H1 (cell line): ENCODE measurements at regions not wholly inside any gene's neighbourhood (a gene's known extent, or its start where the extent isn't known, plus 50 kb on each side); places are given as distances from the start of the nearest gene placed in this dataset.

Experiments used
- CTCF ChIA-PET: fragments of 300-600 bp; sonication (Branson Sonifier 250); formaldehyde crosslinking; loops from one replicate; lab custom pipeline; 2021; ENCODE audit not compliant: partially characterized antibody; lab: Charles Lee
- POLR2A ChIA-PET: fragments of 300-600 bp; sonication (Branson Sonifier 250); formaldehyde crosslinking; loops from one replicate; lab custom pipeline; 2021; ENCODE audit warnings: inconsistent platforms; ENCODE audit not compliant: partially characterized antibody; lab: Charles Lee
- DNase-seq, 2 experiments: peaks; one replicate each; pipeline versions ENCODE4 v3.0.0 to v3.0.0-alpha.2; 2010 to 2022; ENCODE audit warnings: low spot score in 2 of 2, low read depth in 1 of 2, mixed read lengths in 1 of 2
- FAIRE-seq: peaks from 2 replicates; lab custom pipeline; 2011; peaks lifted over from hg19 to GRCh38; lab: Jason Lieb, UNC
- H2AFZ ChIP-seq: 2 replicates; pipeline ENCODE4 v1.8.1; 2012; ENCODE audit warnings: low read length, inconsistent platforms
- H2AK5ac ChIP-seq: 2 replicates; pipeline ENCODE4 v1.6.1; 2013; ENCODE audit warnings: low read depth, low read length
- H2BK120ac ChIP-seq: replicated peaks from 2 replicates; pipeline ENCODE3; 2013; ENCODE audit warnings: low read depth, low read length, inconsistent platforms
- H2BK12ac ChIP-seq: 2 replicates; pipeline ENCODE4 v1.6.1; 2013; ENCODE audit warnings: low read depth, low read length
- H2BK15ac ChIP-seq: 2 replicates; pipeline ENCODE4 v1.6.1; 2013; ENCODE audit warnings: low read length
- H2BK20ac ChIP-seq: 2 replicates; pipeline ENCODE4 v1.6.1; 2013; ENCODE audit warnings: low read length
- H2BK5ac ChIP-seq: 2 replicates; pipeline ENCODE4 v1.6.1; 2013; ENCODE audit warnings: low read depth, low read length
- H3K14ac ChIP-seq: 2 replicates; pipeline ENCODE4 v1.6.1; 2013; ENCODE audit warnings: inconsistent platforms; ENCODE audit not compliant: insufficient read length
- H3K18ac ChIP-seq: 2 replicates; pipeline ENCODE4 v1.6.1; 2013; ENCODE audit warnings: low read length; ENCODE audit errors: extremely low read depth
- H3K23ac ChIP-seq: 2 replicates; pipeline ENCODE4 v1.6.1; 2013; ENCODE audit warnings: inconsistent platforms; ENCODE audit not compliant: insufficient read length
- H3K23me2 ChIP-seq: 2 replicates; pipeline ENCODE4 v1.6.1; 2013; ENCODE audit warnings: low read depth, low read length
- H3K27ac ChIP-seq: 2 replicates; pipeline ENCODE4 v1.6.1; 2011; ENCODE audit warnings: low read depth, low read length, inconsistent platforms
- H3K27me3 ChIP-seq, 4 experiments: replicated peaks in 1 of 4; 1 replicate in 1 of 4; 2 replicates in 3 of 4; pipeline versions ENCODE4 v1.6.1 to v1.8.1; 2011 to 2013; ENCODE audit warnings: low read length in 3 of 4, mild to moderate bottlenecking in 3 of 4, inconsistent platforms in 2 of 4, mixed read lengths in 2 of 4, moderate library complexity in 1 of 4; ENCODE audit not compliant: control insufficient read depth in 3 of 4, insufficient read depth in 3 of 4; ENCODE audit errors: extremely low read depth in 1 of 4
- H3K36me3 ChIP-seq, 4 experiments: 2 replicates each; pipeline versions ENCODE4 v1.6.1 to v1.8.1; 2011 to 2013; ENCODE audit warnings: mild to moderate bottlenecking in 4 of 4, low read length in 3 of 4, moderate library complexity in 2 of 4, control low read depth in 1 of 4, inconsistent platforms in 1 of 4; ENCODE audit not compliant: insufficient read depth in 4 of 4, control insufficient read depth in 2 of 4
- H3K4ac ChIP-seq: replicated peaks from 2 replicates; pipeline ENCODE3; 2013; ENCODE audit warnings: low read length, low read depth, mixed read lengths, inconsistent platforms; ENCODE audit not compliant: insufficient read length
- H3K4me1 ChIP-seq, 4 experiments: replicated peaks in 1 of 4; 1 replicate in 1 of 4; 2 replicates in 3 of 4; pipeline versions ENCODE4 v1.6.1 to v1.8.1; 2011 to 2013; ENCODE audit warnings: low read length in 3 of 4, inconsistent platforms in 2 of 4, mixed read lengths in 1 of 4; ENCODE audit not compliant: insufficient read depth in 4 of 4, control insufficient read depth in 3 of 4
- H3K4me2 ChIP-seq, 2 experiments: 2 replicates each; pipeline versions ENCODE4 v1.6.1 to v1.8.1; 2011 to 2013; ENCODE audit warnings: low read depth in 2 of 2, low read length in 2 of 2, control low read depth in 1 of 2, inconsistent platforms in 1 of 2, mild to moderate bottlenecking in 1 of 2; ENCODE audit not compliant: insufficient read depth in 1 of 2
- H3K4me3 ChIP-seq, 4 experiments: fragments of 200-600, 300-600 bp in 1 of 4; sonication (generic), shearing (Covaris generic), sonication (Bioruptor Twin) in 1 of 4; 2 replicates each; pipeline versions ENCODE4 v1.5.1 to v1.8.1; 2011 to 2016; ENCODE audit warnings: low read length in 4 of 4, low read depth in 3 of 4, control low read depth in 2 of 4, inconsistent platforms in 2 of 4, mild to moderate bottlenecking in 2 of 4, mixed read lengths in 1 of 4, moderate library complexity in 1 of 4; ENCODE audit not compliant: insufficient read depth in 2 of 4; ENCODE audit errors: extremely low read depth in 1 of 4
- H3K56ac ChIP-seq: replicated peaks from 2 replicates; pipeline ENCODE3; 2013; ENCODE audit warnings: low read depth, mild to moderate bottlenecking, mixed read lengths, low read length, inconsistent platforms; ENCODE audit not compliant: insufficient read length
- H3K79me1 ChIP-seq: 2 replicates; pipeline ENCODE4 v1.6.1; 2013; ENCODE audit warnings: low read depth, low read length, control low read depth
- H3K79me2 ChIP-seq, 2 experiments: 2 replicates each; pipeline versions ENCODE4 v1.6.1 to v1.8.1; 2012 to 2013; ENCODE audit warnings: low read length in 2 of 2, mild to moderate bottlenecking in 2 of 2, inconsistent platforms in 1 of 2; ENCODE audit not compliant: insufficient read depth in 2 of 2, control insufficient read depth in 1 of 2
- H3K9ac ChIP-seq, 4 experiments: replicated peaks in 1 of 4; 1 replicate in 1 of 4; 2 replicates in 3 of 4; pipeline versions ENCODE4 v1.6.1 to v1.8.1; 2011 to 2013; ENCODE audit warnings: low read depth in 3 of 4, low read length in 3 of 4, control low read depth in 2 of 4, mild to moderate bottlenecking in 2 of 4, moderate library complexity in 2 of 4, inconsistent platforms in 1 of 4; ENCODE audit errors: extremely low read depth in 1 of 4
- H3K9me3 ChIP-seq, 2 experiments: 2 replicates each; pipeline versions ENCODE4 v1.6.1 to v1.8.1; 2012 to 2013; ENCODE audit warnings: mild to moderate bottlenecking in 2 of 2, moderate library complexity in 2 of 2, control low read depth in 1 of 2, inconsistent platforms in 1 of 2, low read depth in 1 of 2, low read length in 1 of 2, mixed read lengths in 1 of 2; ENCODE audit not compliant: insufficient read depth in 2 of 2
- H4K20me1 ChIP-seq, 2 experiments: replicated peaks in 1 of 2; 2 replicates each; pipeline versions ENCODE3 to v1.8.1; 2011 to 2013; ENCODE audit warnings: inconsistent platforms in 2 of 2, low read length in 2 of 2, mild to moderate bottlenecking in 1 of 2; ENCODE audit not compliant: insufficient read depth in 2 of 2, control insufficient read depth in 1 of 2
- H4K5ac ChIP-seq: 2 replicates; pipeline ENCODE4 v1.6.1; 2013; ENCODE audit warnings: low read length, low read depth, mixed read lengths, inconsistent platforms; ENCODE audit not compliant: insufficient read length
- H4K8ac ChIP-seq: 2 replicates; pipeline ENCODE4 v1.8.0; 2013; ENCODE audit warnings: mild to moderate bottlenecking, moderate library complexity, low read length, inconsistent platforms; ENCODE audit not compliant: insufficient read depth; ENCODE audit errors: extremely low read depth
- H4K91ac ChIP-seq: replicated peaks from 2 replicates; pipeline ENCODE3; 2013; ENCODE audit warnings: low read length, mixed read lengths, inconsistent platforms; ENCODE audit not compliant: insufficient read length
- CBX5 ChIP-seq: fragments of 300-800, 300-1000 bp; sonication (generic); IDR thresholded peaks from 2 replicates; pipeline ENCODE4 v1.7.1; 2016; ENCODE audit warnings: antibody characterized with exemption, low read length, low read depth
- CBX8 ChIP-seq: fragments of 300-800, 300-1000 bp; sonication (generic); IDR thresholded peaks from 2 replicates; pipeline ENCODE4 v1.7.1; 2016; ENCODE audit warnings: low read depth, low read length, borderline replicate concordance
- CREB1 ChIP-seq: IDR thresholded peaks from 2 replicates; pipeline ENCODE4 v1.6.1; 2012; ENCODE audit warnings: inconsistent platforms
- CTBP2 ChIP-seq: IDR thresholded peaks from 2 replicates; pipeline ENCODE4 v1.7.0; 2011; ENCODE audit warnings: borderline replicate concordance, mild to moderate bottlenecking, moderate library complexity, mixed read lengths, low read length; ENCODE audit not compliant: insufficient read depth, insufficient read length
- EZH2 ChIP-seq: fragments of 200-600 bp; sonication (generic); IDR thresholded peaks from 2 replicates; pipeline ENCODE4 v1.7.1; 2012; ENCODE audit warnings: low read depth, mild to moderate bottlenecking, moderate library complexity, low read length, inconsistent platforms; ENCODE audit not compliant: severe bottlenecking
- GABPA ChIP-seq: IDR thresholded peaks from 2 replicates; pipeline ENCODE4 v1.6.1; 2011; ENCODE audit warnings: mild to moderate bottlenecking, low read length, moderate library complexity, borderline replicate concordance; ENCODE audit not compliant: insufficient read depth
- HDAC6 ChIP-seq: IDR thresholded peaks from one replicate; pipeline ENCODE4 v1.7.1; 2012; ENCODE audit warnings: low read depth, mild to moderate bottlenecking, inconsistent platforms, low read length, moderate library complexity
- JUND ChIP-seq: IDR thresholded peaks from 2 replicates; pipeline ENCODE4 v1.6.1; 2011; ENCODE audit warnings: mild to moderate bottlenecking, improper control_type of control experiment, low read length
- KDM4A ChIP-seq: IDR thresholded peaks from one replicate; pipeline ENCODE4 v1.7.1; 2012; ENCODE audit warnings: low read depth, mild to moderate bottlenecking, moderate library complexity, low read length, inconsistent platforms; ENCODE audit not compliant: severe bottlenecking
- MAX ChIP-seq: IDR thresholded peaks from 2 replicates; pipeline ENCODE4 v1.6.1; 2012; ENCODE audit warnings: inconsistent platforms
- POLR2A ChIP-seq, 2 experiments: IDR thresholded peaks; 1 replicate in 1 of 2; 2 replicates in 1 of 2; pipeline ENCODE4 v1.6.1; 2011; ENCODE audit warnings: low read depth in 2 of 2, low read length in 2 of 2, mild to moderate bottlenecking in 2 of 2; ENCODE audit errors: control extremely low read depth in 1 of 2
- RXRA ChIP-seq: IDR thresholded peaks from 2 replicates; pipeline ENCODE4 v1.6.1; 2011; ENCODE audit warnings: low read depth, mild to moderate bottlenecking, low read length, moderate library complexity; ENCODE audit not compliant: insufficient read depth
- SIRT6 ChIP-seq: IDR thresholded peaks from one replicate; pipeline ENCODE4 v1.7.1; 2012; ENCODE audit warnings: low read length, inconsistent platforms
- SP1 ChIP-seq: IDR thresholded peaks from 2 replicates; pipeline ENCODE4 v1.6.1; 2011; ENCODE audit warnings: low read depth, low read length
- SP2 ChIP-seq: IDR thresholded peaks from 2 replicates; pipeline ENCODE4 v1.6.1; 2012; ENCODE audit warnings: mild to moderate bottlenecking, low read length, inconsistent platforms
- SRF ChIP-seq: IDR thresholded peaks from 2 replicates; pipeline ENCODE4 v1.6.1; 2011; ENCODE audit warnings: mild to moderate bottlenecking, low read depth, low read length, moderate library complexity
- WGBS, 2 experiments: shearing (Covaris generic) in 1 of 2; methylation state at CpG; one replicate each; pipeline versions ENCODE4 v1.1.6 to v1.1.7; 2013 to 2015; ENCODE audit warnings: low lambda C conversion rate in 2 of 2, mixed read lengths in 2 of 2, inconsistent platforms in 1 of 2, low coverage in 1 of 2, missing lambda C conversion rate in 1 of 2; ENCODE audit not compliant: insufficient replicate concordance in 2 of 2, insufficient coverage in 1 of 2, insufficient read length in 1 of 2; ENCODE audit errors: extremely low coverage in 1 of 2, missing lambda C conversion rate in 1 of 2; 5-methylcytosine and 5-hydroxymethylcytosine counted together

- Histone ChIP-seq H3K4ac (no peak overlapping the region), H3K79me1 (no peaks in the 10 kb centered on the region), H3K27me3 (no peaks in the 10 kb centered on the region), H3K9ac (no peak overlapping the region), H3K36me3 (no peaks in the 10 kb centered on the region), H2BK12ac (no peak overlapping the region), H2AK5ac (no peak overlapping the region), H3K14ac (no peak overlapping the region), H3K9me3 (no peaks in the 10 kb centered on the region), H3K18ac (no peak overlapping the region), H2BK20ac (no peak overlapping the region), H2BK15ac (no peak overlapping the region), H2BK5ac (no peak overlapping the region), H3K56ac (no peak overlapping the region), H3K79me2 (no peaks in the 10 kb centered on the region), H4K5ac (no peak overlapping the region), H3K4me2 (no peak overlapping the region), H2AFZ (no peak overlapping the region), H3K23me2 (no peaks in the 10 kb centered on the region), H3K4me3 (no peak overlapping the region), H2BK120ac (no peak overlapping the region), H4K91ac (no peak overlapping the region), H3K23ac (no peak overlapping the region), H3K27ac (no peak overlapping the region), H4K8ac (no peak overlapping the region), H3K4me1 (no peaks in the 10 kb centered on the region), H4K20me1 (no peaks in the 10 kb centered on the region)
- no peak for DNase-seq
- ChIA-PET POLR2A (no interaction called here), CTCF (interaction anchor here (0.6 to 2.9 kb wide), 6 partner anchors 16 to 231 kb away, joined by 3 to 29 read pairs (median 4); no protein-coding TSS in a partner anchor)
- FAIRE-seq, result no peak
- WGBS, 2 experiments, result 94% methylated on average over 4 of the region's 4 CpGs; no CpG with 5 or more reads in 1 of the 2 experiments
- TF ChIP-seq POLR2A (IDR thresholded peaks at IDR 0.05; ENCODE audit: control extremely low read depth in 1 of 2, low read depth in 2 of 2, low read length in 2 of 2) (no peak), RXRA (no peak), CBX8 (no peak), CREB1 (no peak), SP1 (no peak), SRF (no peak), MAX (no peak), GABPA (no peak), EZH2 (no peak), CBX5 (no peak), CTBP2 (no peak), SIRT6 (no peak), KDM4A (no peak), JUND (no peak), SP2 (no peak), HDAC6 (no peak)
Measured at GRCh38 chr13:46491641-46492040, 61.3 kb upstream of the LRCH1 start.
